ENCODE measurements at regions not wholly inside any gene's neighbourhood (a gene's known extent, or its start where the extent isn't known, plus 50 kb on each side); places are given as distances from the start of the nearest gene placed in this dataset.

GRCh38 chr9:97188545-97188944, 118.9 kb upstream of the CCDC180 start:
- TF ChIP-seq CTCF (IDR thresholded peaks at IDR 0.05; ENCODE audit: low read length) (no peak), EZH2 (IDR thresholded peaks at IDR 0.05; ENCODE audit: borderline replicate concordance, low read length) (no peak)
